K562 (cell line): ENCODE measurements at regions not wholly inside any gene's neighbourhood (a gene's known extent, or its start where the extent isn't known, plus 50 kb on each side); places are given as distances from the start of the nearest gene placed in this dataset.

Experiments used
- ATAC-seq: fragments of 200-7000 bp; cut with Tn5 transposase; 3 replicates; pipeline ENCODE4 v1.9.1; 2020; ENCODE audit warnings: moderate library complexity
- BruUV-seq: library from RNA; stranded (reverse); fragments of 400-500 nt; replicated peaks from 2 replicates; lab custom pipeline; 2021; lab: Mats Ljungman, UMichigan
- CTCF ChIA-PET: fragments of 300-600 bp; formaldehyde crosslinking; extraction: SDS; loops from one replicate; lab custom pipeline; 2021; ENCODE audit warnings: low intra/inter-chr PET ratio; lab: Yijun Ruan, JAX
- POLR2A ChIA-PET: fragments of 300-600, 350-650 bp; sonication (Branson Sonifier 250); formaldehyde crosslinking; extraction: SDS; loops from one replicate; lab custom pipeline; 2021; ENCODE audit warnings: antibody characterized with exemption, inconsistent platforms; lab: Yijun Ruan, JAX
- DNase-seq, 4 experiments: peaks; one replicate each; pipeline versions ENCODE4 v3.0.0 to v3.0.0-alpha.2; 2011 to 2018; ENCODE audit warnings: low spot score in 3 of 4, mixed read lengths in 3 of 4; ENCODE audit errors: extremely low read depth in 1 of 4
- FAIRE-seq: peaks from 2 replicates; lab custom pipeline; 2011; peaks lifted over from hg19 to GRCh38; lab: Jason Lieb, UNC
- H2AFZ ChIP-seq: 2 replicates; pipeline ENCODE4 v1.6.0; 2011; ENCODE audit warnings: low read depth, low read length, control low read depth, inconsistent platforms
- H3K27ac ChIP-seq: fragments of 200-600 bp; 3 replicates; pipeline ENCODE4 v1.8.0; 2011; ENCODE audit warnings: low read depth, mild to moderate bottlenecking, control low read depth, inconsistent platforms, low read length, moderate library complexity, mixed read lengths; ENCODE audit errors: extremely low read depth
- H3K27me3 ChIP-seq, 2 experiments: fragments of 300-600 bp in 1 of 2; 2 replicates in 1 of 2; 3 replicates in 1 of 2; pipeline versions ENCODE4 v1.6.0 to v1.8.0; 2011; ENCODE audit warnings: inconsistent platforms in 2 of 2, low read length in 2 of 2, mild to moderate bottlenecking in 1 of 2, mixed read lengths in 1 of 2, moderate library complexity in 1 of 2; ENCODE audit not compliant: control insufficient read depth in 2 of 2, insufficient read depth in 2 of 2
- H3K36me3 ChIP-seq: fragments of 300-600 bp; 3 replicates; pipeline ENCODE4 v1.8.0; 2011; ENCODE audit warnings: mild to moderate bottlenecking, low read length, inconsistent platforms; ENCODE audit not compliant: control insufficient read depth, insufficient read depth
- H3K4me1 ChIP-seq, 2 experiments: fragments of 200-600 bp in 1 of 2; replicated peaks in 1 of 2; 2 replicates in 1 of 2; 3 replicates in 1 of 2; pipeline versions ENCODE4 v1.5.1 to v1.8.0; 2011; ENCODE audit warnings: inconsistent platforms in 2 of 2, low read length in 2 of 2, mild to moderate bottlenecking in 1 of 2, mixed read lengths in 1 of 2, moderate library complexity in 1 of 2; ENCODE audit not compliant: control insufficient read depth in 2 of 2, insufficient read depth in 2 of 2
- H3K4me2 ChIP-seq: 2 replicates; pipeline ENCODE4 v1.6.1; 2011; ENCODE audit warnings: low read length, control low read depth, inconsistent platforms, mixed read lengths; ENCODE audit not compliant: insufficient read depth
- H3K4me3 ChIP-seq: fragments of 200-600 bp; sonication (generic), shearing (Covaris generic); 2 replicates; pipeline ENCODE4 v1.5.1; 2016; ENCODE audit warnings: control low read depth, inconsistent platforms
- H3K79me2 ChIP-seq: fragments of 200-600 bp; 3 replicates; pipeline ENCODE4 v1.8.0; 2011; ENCODE audit warnings: low read length, inconsistent platforms; ENCODE audit not compliant: control insufficient read depth, insufficient read depth
- H3K9ac ChIP-seq, 2 experiments: 2 replicates each; pipeline versions ENCODE4 v1.6.0 to v1.6.1; 2011; ENCODE audit warnings: low read depth in 2 of 2, low read length in 2 of 2, control low read depth in 1 of 2, inconsistent platforms in 1 of 2, mild to moderate bottlenecking in 1 of 2, mixed read lengths in 1 of 2; ENCODE audit not compliant: insufficient read depth in 1 of 2
- H3K9me1 ChIP-seq: one replicate; pipeline ENCODE4 v1.6.0; 2011; ENCODE audit warnings: inconsistent platforms, mild to moderate bottlenecking, low read length, moderate library complexity; ENCODE audit not compliant: control insufficient read depth, insufficient read depth
- H3K9me3 ChIP-seq: replicated peaks from 2 replicates; pipeline ENCODE4 v1.5.1; 2011; ENCODE audit warnings: low read depth, low read length, inconsistent platforms; ENCODE audit not compliant: control insufficient read depth, insufficient read depth
- H4K20me1 ChIP-seq: replicated peaks from 2 replicates; pipeline ENCODE4 v1.6.1; 2011; ENCODE audit warnings: low read length, inconsistent platforms, mixed read lengths; ENCODE audit not compliant: control insufficient read depth, insufficient read depth
- GTF2E2 ChIP-seq: fragments of 200-800 bp; sonication (Bioruptor generic); IDR thresholded peaks from 2 replicates; pipeline ENCODE4 v1.6.1; 2016; ENCODE audit warnings: missing genetic modification characterization, missing compliant biosample characterization
- HIVEP1 ChIP-seq: fragments of 250-450 bp; sonication (Bioruptor Pico); IDR thresholded peaks from 2 replicates; pipeline ENCODE4 v1.4.0; 2020; ENCODE audit warnings: mild to moderate bottlenecking
- KLF16 ChIP-seq: IDR thresholded peaks from 2 replicates; pipeline ENCODE4 v1.6.1; 2016; ENCODE audit warnings: antibody characterized with exemption
- MYC ChIP-seq, 2 experiments: fragments of 250-450 bp in 1 of 2; sonication (Bioruptor Pico) in 1 of 2; IDR thresholded peaks; 2 replicates each; pipeline versions ENCODE4 v1.5.1 to v1.6.1; 2012 to 2021; ENCODE audit warnings: low read depth in 2 of 2, borderline replicate concordance in 1 of 2, improper control_type of control experiment in 1 of 2, low read length in 1 of 2, mild to moderate bottlenecking in 1 of 2, moderate library complexity in 1 of 2
- RAD21 ChIP-seq, 2 experiments: fragments of 250-450 bp in 1 of 2; fragments of 450-650 bp in 1 of 2; sonication (Bioruptor Pico) in 1 of 2; formaldehyde crosslinking in 1 of 2; IDR thresholded peaks in 1 of 2; conservative IDR thresholded peaks in 1 of 2; 2 replicates each; pipeline versions ENCODE4 v1.4.0 to v1.8.0; 2020 to 2022; ENCODE audit warnings: mild to moderate bottlenecking in 2 of 2, moderate library complexity in 1 of 2
- YY1 ChIP-seq, 3 experiments: IDR thresholded peaks; 2 replicates each; pipeline ENCODE4 v1.6.1; 2011; ENCODE audit warnings: low read length in 2 of 3, mild to moderate bottlenecking in 2 of 3, moderate library complexity in 2 of 3, borderline replicate concordance in 1 of 3, control low read depth in 1 of 3, low read depth in 1 of 3; ENCODE audit not compliant: insufficient read depth in 3 of 3, insufficient replicate concordance in 2 of 3, control insufficient read depth in 1 of 3, insufficient read length in 1 of 3; ENCODE audit errors: extremely low read depth in 1 of 3
- ZNF384 ChIP-seq: IDR thresholded peaks from 2 replicates; pipeline ENCODE4 v1.6.1; 2012; ENCODE audit warnings: low read depth, low read length, improper control_type of control experiment
- WGBS: fragments of 100-300 bp; shearing (Covaris generic); methylation state at CpG from one replicate; pipeline ENCODE4 v1.1.6; 2016; ENCODE audit warnings: low coverage, mixed read lengths; ENCODE audit not compliant: insufficient coverage; ENCODE audit errors: missing lambda C conversion rate; 5-methylcytosine and 5-hydroxymethylcytosine counted together
- in situ Hi-C: fragments of 300-500 bp; cut with MboI; formaldehyde crosslinking; loops from 4 replicates; pipeline ENCODE4 v1.15.0; 2018; ENCODE audit warnings: inconsistent platforms, mixed read lengths
- intact Hi-C: fragments of 100-400 bp; cut with micrococcal nuclease; formaldehyde crosslinking; loops from 2 replicates; pipeline ENCODE4 v1.14.2; 2022
- TF ChIP-seq, protein P1 (sequence below), 2 experiments: fragments of 450-650 bp; formaldehyde crosslinking in 1 of 2; IDR thresholded peaks; 2 replicates each; pipeline versions ENCODE4 v1.4.0 to v1.6.1; 2014 to 2020; ENCODE audit warnings: mild to moderate bottlenecking in 2 of 2, borderline replicate concordance in 1 of 2, low read depth in 1 of 2
- TF ChIP-seq, protein P2 (sequence below), 3 experiments: IDR thresholded peaks in 2 of 3; conservative IDR thresholded peaks in 1 of 3; 2 replicates each; pipeline ENCODE4 v1.5.1; 2011 to 2012; ENCODE audit warnings: low read length in 3 of 3, mild to moderate bottlenecking in 3 of 3, control low read depth in 2 of 3, improper control_type of control experiment in 1 of 3, inconsistent platforms in 1 of 3, low read depth in 1 of 3, mixed read lengths in 1 of 3, moderate library complexity in 1 of 3; ENCODE audit not compliant: insufficient read depth in 2 of 3

DNA sequence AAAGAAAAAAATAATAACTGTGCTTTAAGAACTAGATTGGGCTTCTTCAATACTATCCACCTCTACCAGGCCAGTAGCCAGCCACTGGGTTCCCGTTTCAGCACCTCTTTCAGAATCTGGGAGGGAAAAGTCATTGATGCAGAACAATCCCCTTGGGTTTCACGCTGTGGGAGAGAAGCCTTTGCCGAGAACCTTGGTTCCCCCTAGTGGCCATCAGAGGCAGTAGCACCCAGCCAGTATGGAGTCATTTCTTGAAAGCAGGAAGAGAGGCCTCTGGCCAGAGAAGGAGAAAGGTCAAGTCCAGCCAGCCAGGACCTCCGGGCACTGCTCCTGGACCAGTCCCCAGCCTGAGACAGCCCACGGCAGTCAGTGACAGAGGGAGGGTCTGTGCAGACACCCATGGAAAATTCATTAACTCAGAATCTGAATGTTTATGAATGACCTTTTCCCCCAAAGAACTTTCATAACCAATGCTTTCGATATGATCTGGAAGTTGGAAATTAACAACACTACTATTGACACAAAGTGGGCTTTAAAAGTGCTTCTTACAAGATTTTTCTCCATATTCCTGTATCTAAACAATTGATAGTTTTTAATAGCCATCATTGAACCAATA, 51.2 kb upstream of the CDH5 start:
- ChIA-PET CTCF (no interaction called here), POLR2A (no interaction called here)
- 15% methylated on average over 6 of the region's 6 CpGs for WGBS
- no peaks in the 10 kb centered on the region for H3K36me3 ChIP-seq
- H4K20me1 ChIP-seq: no peaks in the 10 kb centered on the region; the same call in 1 of the 2 replicates
- no peaks in the 10 kb centered on the region for H3K9me1 ChIP-seq
- H3K79me2 ChIP-seq: no peaks in the 10 kb centered on the region
- BruUV-seq: no TSS peak
- no peak overlapping the region for H3K4me3 ChIP-seq
- ATAC-seq (peak; percentile 99), DNase-seq (peak; percentile 74 to 81 (median 80)), FAIRE-seq (peak; percentile 97)
- H3K27me3 ChIP-seq: peaks cover 3 to 20% of the 10 kb centered on the region in 2 experiments; a peak in 3 of 5 replicates
- in situ Hi-C loops (no loop called here), intact Hi-C loops (loop anchor here (1.0 kb wide), 1 partner anchor 40 kb away; no protein-coding TSS in a partner anchor)
- no peak overlapping the region for H3K9ac ChIP-seq
- H3K27ac ChIP-seq: no peak overlapping the region
- H3K9me3 ChIP-seq: no peaks in the 10 kb centered on the region
- no peak overlapping the region for H3K4me2 ChIP-seq
- H3K4me1 ChIP-seq: no peaks in the 10 kb centered on the region
- peak overlapping the region; percentile 43; the same call in 1 of the 2 replicates for H2AFZ ChIP-seq
- TF ChIP-seq MYC (IDR thresholded peaks at IDR 0.05; ENCODE audit: low read depth, low read length) (0 out of 2 replicates have a peak, but pooled peaks have one; percentile 10), MYC (CRISPR knock-in tag; IDR thresholded peaks at IDR 0.05; ENCODE audit: borderline replicate concordance, low read depth) (no peak), ZNF384 (0 out of 2 replicates have a peak, but pooled peaks have one; percentile 18), RAD21 (CRISPR knock-in tag; conservative IDR thresholded peaks at IDR 0.05 in 1 of 2, IDR thresholded peaks at IDR 0.05 in 1 of 2) (peak; percentile 57 to 73), YY1 (IDR thresholded peaks at IDR 0.05; ENCODE audit: borderline replicate concordance in 1 of 3, control insufficient read depth in 1 of 3, extremely low read depth in 1 of 3, insufficient read depth in 3 of 3, insufficient read length in 1 of 3, insufficient replicate concordance in 2 of 3, low read depth in 1 of 3, low read length in 2 of 3) (peak in 1 of 3 experiments; percentile 34), KLF16 (peak; percentile 58; the same call in 1 of the 2 replicates), HIVEP1 (CRISPR knock-in tag) (no peak), GTF2E2 (tag) (no peak)
- TF ChIP-seq, protein P1, sequence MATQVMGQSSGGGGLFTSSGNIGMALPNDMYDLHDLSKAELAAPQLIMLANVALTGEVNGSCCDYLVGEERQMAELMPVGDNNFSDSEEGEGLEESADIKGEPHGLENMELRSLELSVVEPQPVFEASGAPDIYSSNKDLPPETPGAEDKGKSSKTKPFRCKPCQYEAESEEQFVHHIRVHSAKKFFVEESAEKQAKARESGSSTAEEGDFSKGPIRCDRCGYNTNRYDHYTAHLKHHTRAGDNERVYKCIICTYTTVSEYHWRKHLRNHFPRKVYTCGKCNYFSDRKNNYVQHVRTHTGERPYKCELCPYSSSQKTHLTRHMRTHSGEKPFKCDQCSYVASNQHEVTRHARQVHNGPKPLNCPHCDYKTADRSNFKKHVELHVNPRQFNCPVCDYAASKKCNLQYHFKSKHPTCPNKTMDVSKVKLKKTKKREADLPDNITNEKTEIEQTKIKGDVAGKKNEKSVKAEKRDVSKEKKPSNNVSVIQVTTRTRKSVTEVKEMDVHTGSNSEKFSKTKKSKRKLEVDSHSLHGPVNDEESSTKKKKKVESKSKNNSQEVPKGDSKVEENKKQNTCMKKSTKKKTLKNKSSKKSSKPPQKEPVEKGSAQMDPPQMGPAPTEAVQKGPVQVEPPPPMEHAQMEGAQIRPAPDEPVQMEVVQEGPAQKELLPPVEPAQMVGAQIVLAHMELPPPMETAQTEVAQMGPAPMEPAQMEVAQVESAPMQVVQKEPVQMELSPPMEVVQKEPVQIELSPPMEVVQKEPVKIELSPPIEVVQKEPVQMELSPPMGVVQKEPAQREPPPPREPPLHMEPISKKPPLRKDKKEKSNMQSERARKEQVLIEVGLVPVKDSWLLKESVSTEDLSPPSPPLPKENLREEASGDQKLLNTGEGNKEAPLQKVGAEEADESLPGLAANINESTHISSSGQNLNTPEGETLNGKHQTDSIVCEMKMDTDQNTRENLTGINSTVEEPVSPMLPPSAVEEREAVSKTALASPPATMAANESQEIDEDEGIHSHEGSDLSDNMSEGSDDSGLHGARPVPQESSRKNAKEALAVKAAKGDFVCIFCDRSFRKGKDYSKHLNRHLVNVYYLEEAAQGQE (IDR thresholded peaks at IDR 0.05; ENCODE audit: borderline replicate concordance): peak; percentile 22; the same call in 1 of the 2 replicates
- TF ChIP-seq, protein P1 (CRISPR knock-in tag; IDR thresholded peaks at IDR 0.05; ENCODE audit: low read depth): no peak
- TF ChIP-seq, protein P2, sequence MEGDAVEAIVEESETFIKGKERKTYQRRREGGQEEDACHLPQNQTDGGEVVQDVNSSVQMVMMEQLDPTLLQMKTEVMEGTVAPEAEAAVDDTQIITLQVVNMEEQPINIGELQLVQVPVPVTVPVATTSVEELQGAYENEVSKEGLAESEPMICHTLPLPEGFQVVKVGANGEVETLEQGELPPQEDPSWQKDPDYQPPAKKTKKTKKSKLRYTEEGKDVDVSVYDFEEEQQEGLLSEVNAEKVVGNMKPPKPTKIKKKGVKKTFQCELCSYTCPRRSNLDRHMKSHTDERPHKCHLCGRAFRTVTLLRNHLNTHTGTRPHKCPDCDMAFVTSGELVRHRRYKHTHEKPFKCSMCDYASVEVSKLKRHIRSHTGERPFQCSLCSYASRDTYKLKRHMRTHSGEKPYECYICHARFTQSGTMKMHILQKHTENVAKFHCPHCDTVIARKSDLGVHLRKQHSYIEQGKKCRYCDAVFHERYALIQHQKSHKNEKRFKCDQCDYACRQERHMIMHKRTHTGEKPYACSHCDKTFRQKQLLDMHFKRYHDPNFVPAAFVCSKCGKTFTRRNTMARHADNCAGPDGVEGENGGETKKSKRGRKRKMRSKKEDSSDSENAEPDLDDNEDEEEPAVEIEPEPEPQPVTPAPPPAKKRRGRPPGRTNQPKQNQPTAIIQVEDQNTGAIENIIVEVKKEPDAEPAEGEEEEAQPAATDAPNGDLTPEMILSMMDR (IDR thresholded peaks at IDR 0.05 in 2 of 3, conservative IDR thresholded peaks at IDR 0.05 in 1 of 3; ENCODE audit: insufficient read depth in 2 of 3, low read depth in 1 of 3, low read length in 3 of 3): peak; percentile 77 to 96 (median 92)
